ENCODE measurements at regions not wholly inside any gene's neighbourhood (a gene's known extent, or its start where the extent isn't known, plus 50 kb on each side); places are given as distances from the start of the nearest gene placed in this dataset.

DNA sequence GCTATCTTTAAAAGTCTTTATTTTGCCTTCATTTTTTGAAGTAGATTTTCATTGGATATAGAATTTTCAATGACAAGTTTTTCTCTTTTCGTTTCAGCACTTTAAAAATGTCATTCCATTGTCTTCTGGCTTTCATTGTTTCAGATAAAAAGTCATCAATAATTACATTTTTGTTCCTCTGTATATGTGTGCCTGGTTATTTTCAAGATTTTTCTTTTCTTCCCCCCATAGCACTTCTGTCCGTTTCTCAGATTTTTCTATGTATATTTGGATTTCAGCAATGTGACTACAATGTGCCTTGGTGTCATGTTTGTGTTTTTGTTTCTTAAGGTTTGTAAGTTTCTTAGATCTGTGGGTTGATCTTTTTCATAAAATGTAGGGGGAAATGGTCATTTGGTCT, 66.3 kb upstream of the HSD17B12 start:
- TF ChIP-seq, protein P1, sequence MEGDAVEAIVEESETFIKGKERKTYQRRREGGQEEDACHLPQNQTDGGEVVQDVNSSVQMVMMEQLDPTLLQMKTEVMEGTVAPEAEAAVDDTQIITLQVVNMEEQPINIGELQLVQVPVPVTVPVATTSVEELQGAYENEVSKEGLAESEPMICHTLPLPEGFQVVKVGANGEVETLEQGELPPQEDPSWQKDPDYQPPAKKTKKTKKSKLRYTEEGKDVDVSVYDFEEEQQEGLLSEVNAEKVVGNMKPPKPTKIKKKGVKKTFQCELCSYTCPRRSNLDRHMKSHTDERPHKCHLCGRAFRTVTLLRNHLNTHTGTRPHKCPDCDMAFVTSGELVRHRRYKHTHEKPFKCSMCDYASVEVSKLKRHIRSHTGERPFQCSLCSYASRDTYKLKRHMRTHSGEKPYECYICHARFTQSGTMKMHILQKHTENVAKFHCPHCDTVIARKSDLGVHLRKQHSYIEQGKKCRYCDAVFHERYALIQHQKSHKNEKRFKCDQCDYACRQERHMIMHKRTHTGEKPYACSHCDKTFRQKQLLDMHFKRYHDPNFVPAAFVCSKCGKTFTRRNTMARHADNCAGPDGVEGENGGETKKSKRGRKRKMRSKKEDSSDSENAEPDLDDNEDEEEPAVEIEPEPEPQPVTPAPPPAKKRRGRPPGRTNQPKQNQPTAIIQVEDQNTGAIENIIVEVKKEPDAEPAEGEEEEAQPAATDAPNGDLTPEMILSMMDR (IDR thresholded peaks at IDR 0.05), result no peak
- TF ChIP-seq POLR2AphosphoS5 (IDR thresholded peaks at IDR 0.05), result no peak
- no peak for TF ChIP-seq EP300 (IDR thresholded peaks at IDR 0.05)

Measured in suprapubic skin (tissue), 4 donors.